NCI-H524 treated with DMSO at 0.1 percent for 48 hours (cell line): ENCODE measurements at regions not wholly inside any gene's neighbourhood (a gene's known extent, or its start where the extent isn't known, plus 50 kb on each side); places are given as distances from the start of the nearest gene placed in this dataset.

Source experiments
- DNase-seq: peaks from one replicate; lab custom pipeline; 2025; lab: John Stamatoyannopoulos, UW

- DNase-seq = no peak
Measured at GRCh38 chr17:36816214-36816906, 120.9 kb upstream of the LHX1 start.

DNA sequence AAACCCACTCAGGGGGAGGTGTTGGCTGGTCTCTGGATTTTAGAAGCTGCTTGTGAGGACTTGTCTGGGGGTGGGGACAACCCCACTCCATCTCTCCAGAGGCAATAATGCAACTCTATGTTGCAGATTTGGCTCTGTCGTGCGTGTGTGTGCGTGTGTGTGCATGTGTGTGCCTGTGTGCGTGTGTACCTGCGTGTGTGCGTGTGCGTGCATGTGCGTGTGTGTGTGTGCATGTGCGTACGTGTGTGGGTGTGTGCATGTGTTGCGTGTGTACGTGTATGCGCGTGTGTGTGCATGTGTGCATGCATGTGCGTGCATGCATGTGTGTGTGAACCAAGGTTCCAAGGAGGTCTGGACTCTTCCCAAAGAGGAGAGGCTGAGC lies 120.4 kb upstream of the LHX1 start:
- DNase-seq = no peak

GRCh38 chr17:36817483-36818048 lies 119.7 kb upstream of the LHX1 start:
- DNase-seq = no peak

DNA sequence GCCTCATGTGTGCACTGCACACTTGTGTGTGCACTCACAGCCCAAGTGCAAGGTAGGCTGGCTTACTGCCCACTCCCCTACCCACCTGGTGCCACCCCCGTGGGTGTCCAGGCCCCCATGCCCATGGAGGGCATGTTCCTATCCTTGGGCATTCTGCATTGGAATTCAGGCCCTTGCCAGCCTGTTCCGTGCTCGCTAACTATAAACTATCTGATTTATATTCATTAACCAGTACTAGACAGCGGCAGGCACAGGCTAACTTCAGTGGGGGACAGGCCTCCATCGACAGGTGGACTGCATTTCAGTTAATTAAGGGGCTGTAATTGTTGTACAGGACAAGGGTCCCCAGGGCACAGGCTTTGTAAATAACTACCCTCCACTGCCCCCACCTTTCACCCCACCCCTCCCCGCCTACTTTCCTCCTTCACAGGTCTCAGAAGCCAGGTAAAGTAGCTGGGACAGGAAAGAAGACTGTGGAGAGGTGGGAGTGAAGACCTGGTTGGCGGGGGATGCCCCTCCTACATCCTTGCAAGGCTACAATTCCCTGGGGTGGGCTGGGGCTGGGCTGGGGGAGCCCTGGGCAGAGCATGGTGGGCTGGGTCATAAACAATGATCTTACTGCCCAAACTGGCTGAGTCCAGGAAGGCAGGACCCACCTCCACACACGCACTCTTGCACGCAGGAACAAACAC lies 119.0 kb upstream of the LHX1 start:
- no peak for DNase-seq

DNA sequence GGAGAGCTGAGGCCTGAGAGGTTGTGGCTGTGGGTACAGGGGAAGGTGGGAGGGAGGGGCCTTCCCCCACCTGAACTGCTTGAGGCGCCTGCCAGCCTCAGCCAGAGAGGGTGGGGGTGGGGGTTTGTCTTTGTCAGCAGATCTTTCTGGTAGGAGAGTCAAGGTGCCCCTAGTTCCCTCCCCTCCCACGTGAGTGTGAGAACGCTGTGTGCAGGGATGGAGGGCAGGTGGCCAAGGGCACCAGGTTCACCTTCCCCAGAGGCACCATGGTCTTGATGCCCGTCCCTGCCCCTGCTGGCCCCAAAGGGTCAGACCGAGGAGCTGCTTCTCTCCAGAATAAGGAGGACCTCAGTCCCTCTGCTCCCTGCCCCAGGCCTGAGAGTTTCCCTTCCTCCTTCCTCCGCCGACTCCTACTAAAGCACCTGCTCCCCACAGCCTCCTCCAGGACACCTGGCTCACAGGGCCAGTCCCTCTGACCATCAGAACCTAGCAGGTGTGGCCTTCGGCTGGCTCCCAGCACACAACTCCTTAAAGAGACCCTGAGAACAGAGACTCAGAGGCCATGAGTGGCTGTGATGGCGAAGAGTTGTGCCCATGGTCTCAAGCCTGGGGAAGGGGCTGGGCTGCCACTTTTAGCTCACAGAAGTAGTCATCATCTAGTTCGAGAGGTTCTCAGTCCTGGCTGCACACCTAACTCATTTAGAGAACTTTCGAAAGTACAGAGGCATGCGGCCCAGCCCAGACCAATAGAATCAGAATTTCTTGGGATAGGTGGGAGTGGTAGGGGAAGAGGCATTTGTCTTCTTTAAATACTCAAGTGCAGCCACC lies 113.2 kb upstream of the LHX1 start:
- DNase-seq = no peak

DNA sequence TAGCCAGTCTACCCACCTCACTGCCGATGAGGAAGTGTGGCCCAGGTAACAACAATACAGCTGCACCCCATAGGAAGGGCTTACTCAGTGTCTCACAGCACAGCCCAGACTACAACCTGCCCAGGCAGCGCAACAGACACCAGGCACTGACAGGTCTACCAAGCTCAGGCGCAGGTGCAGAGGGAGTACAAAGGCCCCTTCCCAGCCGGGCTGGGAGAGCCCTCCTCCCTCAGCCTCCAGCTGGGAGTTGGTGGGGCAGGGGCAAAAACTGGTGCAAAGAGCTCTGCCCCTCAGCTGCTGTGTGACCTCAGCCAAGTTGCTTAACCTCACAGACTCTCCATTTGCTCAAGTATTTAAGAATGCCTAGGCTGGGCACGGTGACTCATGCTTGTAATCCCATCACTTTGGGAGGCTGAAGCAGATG lies 112.6 kb upstream of the LHX1 start:
- no peak for DNase-seq

DNA sequence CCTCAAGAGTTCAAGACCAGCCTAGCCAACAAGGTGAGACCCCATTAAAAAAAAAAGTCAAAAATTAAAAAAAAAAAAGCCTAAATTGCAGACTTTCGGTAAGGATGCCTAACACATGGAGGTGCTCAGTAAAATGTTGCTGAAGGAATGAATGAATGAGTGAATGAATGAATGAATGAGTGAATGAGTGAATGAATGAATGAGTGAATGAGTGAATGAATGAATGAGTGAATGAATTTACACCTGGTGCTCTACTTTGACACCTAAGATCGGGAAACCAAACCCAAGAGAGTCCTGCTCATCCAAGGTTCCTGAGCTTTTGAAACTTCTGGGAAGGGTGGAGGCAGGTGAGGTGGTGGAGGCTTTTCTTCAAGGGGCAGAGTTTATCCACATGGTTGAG lies 112.2 kb upstream of the LHX1 start:
- DNase-seq = no peak

DNA sequence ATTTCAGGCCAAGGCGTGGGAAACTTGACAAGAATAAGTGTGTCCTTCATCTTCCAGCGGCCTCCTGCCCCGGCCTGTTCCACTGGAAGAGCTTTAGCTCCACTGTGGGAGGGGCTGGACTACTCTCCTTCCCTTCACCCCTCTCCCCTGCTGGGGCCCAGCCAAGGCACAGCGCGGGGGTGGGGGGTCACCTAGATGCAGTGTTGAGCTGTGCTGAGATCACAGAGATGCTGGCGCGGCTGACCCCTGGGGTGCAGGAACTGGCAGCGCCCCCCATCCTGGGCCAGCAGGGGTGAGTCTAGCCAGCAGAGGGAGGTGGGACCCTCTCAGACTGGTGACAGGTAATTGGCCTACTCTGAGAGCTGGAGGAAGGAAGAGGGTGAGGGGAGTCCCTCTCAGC lies 111.8 kb upstream of the LHX1 start:
- DNase-seq = no peak

DNA sequence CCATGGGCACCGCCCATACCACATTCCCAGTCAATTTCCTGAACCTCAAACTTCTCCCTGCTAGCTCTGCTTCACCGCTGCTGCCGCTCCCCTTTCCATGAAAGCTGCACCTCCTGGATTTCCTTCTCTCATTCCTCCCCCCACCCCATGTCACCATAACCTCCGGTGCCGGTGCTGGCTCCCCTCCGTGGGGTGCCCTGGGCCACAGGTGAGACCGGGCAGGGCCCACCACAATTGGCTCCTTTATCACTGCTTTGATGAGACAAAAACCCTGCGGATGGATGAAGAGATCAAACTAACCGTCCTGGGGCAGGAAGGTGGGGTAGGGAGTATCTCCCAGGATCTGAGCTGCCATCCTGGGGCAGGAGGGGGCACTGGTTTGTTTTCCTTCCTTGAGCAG lies 111.3 kb upstream of the LHX1 start:
- DNase-seq = no peak

GRCh38 chr17:36827081-36827480 lies 110.2 kb upstream of the LHX1 start:
- no peak for DNase-seq

GRCh38 chr17:36829676-36830075 lies 107.6 kb upstream of the LHX1 start:
- no peak for DNase-seq

DNA sequence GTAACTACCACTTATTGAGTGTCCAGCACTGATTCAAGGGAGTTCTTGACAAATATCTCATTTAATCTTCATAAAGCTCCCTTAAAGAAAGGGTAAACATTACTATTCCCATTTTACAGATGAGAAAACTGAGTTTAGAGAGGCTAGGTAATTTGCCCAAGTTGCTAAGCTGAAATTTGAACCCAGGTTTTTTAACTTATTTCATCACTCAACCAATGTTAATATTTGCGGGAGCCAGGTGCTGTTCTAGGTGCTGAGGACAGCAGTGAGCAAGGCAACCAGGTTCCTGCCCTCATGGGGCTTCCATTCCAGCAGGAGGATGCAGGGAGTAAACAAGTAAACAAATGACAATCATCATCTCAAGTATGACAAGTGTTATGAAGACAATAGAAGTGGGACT lies 104.0 kb upstream of the LHX1 start:
- DNase-seq = no peak

DNA sequence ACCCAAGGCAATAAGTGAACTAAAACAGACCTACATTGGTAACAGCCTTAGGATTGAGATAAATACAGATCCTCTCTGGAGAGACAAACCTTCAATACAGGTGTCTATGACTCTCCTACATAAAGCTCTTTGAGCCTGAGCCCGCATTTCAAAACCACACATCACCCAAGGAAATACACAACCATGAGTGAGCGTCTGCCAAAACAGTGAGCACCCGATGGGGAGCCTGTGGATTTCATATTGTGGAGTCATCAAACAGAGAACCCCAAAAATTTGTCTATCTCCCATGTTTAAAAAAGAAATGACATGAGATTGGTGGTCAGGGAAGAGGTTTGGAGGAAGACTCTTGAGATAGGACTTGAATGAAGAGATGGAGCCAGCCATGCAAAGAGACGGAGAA lies 102.2 kb upstream of the LHX1 start:
- DNase-seq = no peak

DNA sequence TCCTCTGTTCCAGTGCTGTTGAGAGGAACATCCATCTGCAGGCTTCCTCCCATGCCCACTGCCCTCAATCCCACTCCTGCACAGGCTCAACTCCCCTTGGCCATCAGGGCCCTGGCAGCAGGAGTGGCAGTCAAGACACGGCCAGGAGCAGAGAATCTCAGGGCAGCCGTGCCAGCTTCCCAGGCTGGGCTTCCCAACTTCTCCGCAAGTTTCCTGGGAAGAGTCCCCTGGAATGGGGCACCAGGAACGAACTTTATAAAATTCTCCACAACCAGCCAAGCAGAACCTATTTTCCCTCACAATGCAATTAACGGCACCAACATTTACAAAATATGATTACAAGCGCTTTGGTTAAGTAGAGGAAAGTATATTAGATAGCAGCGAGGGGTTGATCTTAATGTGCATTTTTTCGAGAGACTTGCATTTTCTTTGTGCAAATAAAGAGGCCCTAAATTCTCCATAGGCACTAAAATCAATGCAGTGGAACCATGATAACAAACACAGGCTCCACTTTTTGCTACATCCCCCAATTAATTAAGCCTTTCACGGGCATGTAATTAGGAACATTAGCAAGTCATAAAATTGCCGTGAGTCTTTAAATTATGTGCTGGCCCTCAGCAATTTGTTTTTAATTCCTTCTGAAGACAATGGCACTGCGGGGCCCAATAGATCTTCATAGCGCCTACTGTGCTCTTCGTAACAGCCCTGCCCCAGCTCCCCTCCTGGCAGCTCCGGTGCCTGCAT lies 99.9 kb upstream of the LHX1 start:
- DNase-seq = no peak

DNA sequence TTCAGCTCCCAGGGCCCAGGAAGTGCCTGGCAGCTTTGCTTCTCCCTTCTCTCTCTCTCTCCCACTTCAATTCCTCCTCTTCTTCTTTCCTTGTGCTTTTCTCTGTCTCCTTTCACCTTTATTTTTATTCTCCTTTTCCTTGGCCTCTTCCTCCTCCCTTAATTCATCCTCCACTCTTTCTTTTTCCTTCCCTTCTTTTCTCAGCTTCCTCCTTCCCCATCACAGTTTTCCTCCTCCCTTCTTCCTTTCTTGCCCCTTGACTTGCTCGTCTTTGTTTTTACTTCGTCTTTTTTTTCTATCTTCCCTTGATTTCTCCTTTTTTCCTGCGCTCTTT lies 99.4 kb upstream of the LHX1 start:
- no peak for DNase-seq

DNA sequence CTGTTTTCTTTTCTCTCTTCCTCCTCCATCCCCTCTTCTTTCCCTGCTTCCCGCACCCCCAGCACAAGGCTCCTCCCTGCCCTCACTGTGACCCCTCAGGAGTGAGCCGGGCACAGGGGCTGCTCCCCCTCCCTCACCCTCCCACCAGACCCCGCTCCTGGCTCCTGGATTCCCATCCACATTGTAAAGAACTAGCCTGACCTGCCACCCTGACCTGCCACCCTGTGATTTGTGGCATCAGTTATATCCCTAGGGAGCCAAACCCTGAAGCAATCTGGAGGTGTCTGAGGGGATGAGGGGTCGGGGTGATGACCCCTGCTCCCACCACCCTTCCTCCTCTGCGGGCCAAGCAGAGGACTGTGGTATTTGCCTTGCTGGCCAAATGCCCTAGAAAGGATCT lies 98.0 kb upstream of the LHX1 start:
- no peak for DNase-seq

DNA sequence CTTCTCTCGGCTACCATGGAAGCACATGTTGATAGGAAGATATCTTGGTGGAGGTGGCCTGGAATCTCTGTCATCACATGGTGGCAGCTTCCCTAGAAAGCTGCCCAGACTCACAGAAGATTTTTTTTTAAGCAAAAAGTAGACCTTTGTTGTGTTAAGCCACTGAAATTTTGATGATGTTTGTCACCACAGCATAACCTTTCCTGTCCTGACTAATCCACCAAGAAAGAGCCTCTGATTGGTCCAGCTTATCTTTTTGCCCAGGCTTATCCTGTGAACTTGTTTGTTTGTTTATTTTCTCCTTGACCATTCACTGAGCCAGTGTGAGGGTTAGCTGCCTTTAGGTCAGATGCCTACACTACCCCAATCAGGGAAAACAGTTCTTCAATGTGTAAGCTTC lies 96.5 kb upstream of the LHX1 start:
- DNase-seq = no peak

GRCh38 chr17:36842231-36842819 lies 95.0 kb upstream of the LHX1 start:
- DNase-seq = no peak

DNA sequence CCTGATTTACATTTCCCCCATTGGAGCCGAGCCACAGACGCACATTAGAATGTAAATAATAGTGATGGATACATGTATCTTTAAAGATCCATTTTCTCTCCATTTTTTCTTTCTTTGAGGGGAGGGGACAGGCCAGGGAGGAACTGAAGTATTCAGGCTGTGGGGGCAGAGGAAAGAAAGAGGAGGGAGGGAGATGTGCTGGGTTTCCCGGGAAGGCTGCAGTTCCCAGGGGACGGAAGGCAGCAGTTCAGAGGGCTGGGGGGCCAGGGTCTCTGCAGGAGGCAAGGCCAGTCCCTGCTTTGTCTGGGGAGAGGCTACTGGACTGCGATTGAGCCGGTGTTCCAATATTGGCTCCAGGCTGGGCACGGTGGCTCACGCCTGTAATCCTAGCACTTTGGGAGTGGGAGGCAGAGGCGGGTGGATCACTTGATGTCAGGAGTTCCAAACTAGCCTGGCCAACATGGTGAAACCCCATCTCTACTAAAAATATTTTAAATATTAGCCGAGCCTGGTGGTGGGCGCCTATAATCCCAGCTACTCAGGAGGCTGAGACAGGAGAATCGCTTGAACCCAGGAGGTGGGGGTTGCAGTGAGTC lies 94.2 kb upstream of the LHX1 start:
- DNase-seq = no peak

GRCh38 chr17:36844013-36844412 lies 93.3 kb upstream of the LHX1 start:
- no peak for DNase-seq

DNA sequence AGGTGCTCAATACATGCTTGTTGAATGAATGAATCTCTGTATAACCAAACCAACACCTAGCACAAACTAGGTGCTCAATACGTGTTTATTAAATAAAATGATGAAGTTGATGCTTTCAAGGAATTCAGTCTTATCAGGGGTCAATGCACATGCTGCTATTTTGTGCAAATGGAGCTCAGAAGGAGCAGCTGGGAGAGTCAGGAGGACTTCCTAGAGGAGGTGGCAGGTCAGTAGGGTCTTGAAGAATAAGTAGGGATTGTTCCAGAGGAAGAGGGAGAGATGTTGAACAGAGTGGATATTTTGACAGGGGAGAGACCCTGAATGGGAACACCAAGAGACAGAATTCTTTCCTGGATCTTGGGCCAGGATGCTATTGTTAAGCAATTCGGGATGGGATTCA lies 92.7 kb upstream of the LHX1 start:
- DNase-seq = no peak
